ENCODE measurements at regions not wholly inside any gene's neighbourhood (a gene's known extent, or its start where the extent isn't known, plus 50 kb on each side); places are given as distances from the start of the nearest gene placed in this dataset.
"Not testable (repeated sequence)": the region's sequence is repeated elsewhere in the genome, so short reads cannot be mapped to it uniquely, and the experiment has no call there.

DNA sequence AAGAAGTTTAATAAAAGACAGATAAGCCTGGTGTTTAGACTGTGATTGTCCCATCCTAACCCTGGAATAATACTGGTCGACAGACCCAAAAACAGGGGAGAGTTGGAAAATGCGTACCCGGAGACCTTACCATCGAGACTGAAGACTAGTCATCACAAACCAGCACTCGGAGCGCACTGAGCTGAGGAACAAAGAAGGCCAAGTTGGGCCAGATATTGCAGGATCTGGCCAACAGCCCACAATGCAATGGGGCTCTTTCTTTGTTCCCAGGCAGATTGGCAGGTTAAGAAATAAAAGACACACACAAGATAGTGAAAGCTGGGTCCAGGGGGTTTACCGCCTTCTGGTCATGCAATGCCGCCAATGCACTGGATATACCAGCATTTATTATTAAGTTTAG, 188.7 kb upstream of the RAI14 start:
- Histone ChIP-seq H3K4me3 (replicated peaks in 1 of 3; ENCODE audit: low read depth in 2 of 3, low read length in 3 of 3) (no peak overlapping the region), H3K27ac (ENCODE audit: low read depth in 1 of 2, low read length in 2 of 2) (no peak overlapping the region), H3K9ac (ENCODE audit: insufficient read depth, low read length, poor library complexity, severe bottlenecking) (no peak overlapping the region), H2AFZ (ENCODE audit: insufficient read depth, low read depth, low read length, poor library complexity, severe bottlenecking) (no peak overlapping the region), H4K20me1 (ENCODE audit: insufficient read depth, low read length) (no peaks in the 10 kb centered on the region), H3K9me3 (replicated peaks in 1 of 2; ENCODE audit: control insufficient read depth in 1 of 2, insufficient read depth in 1 of 2, low read length in 2 of 2) (peaks cover 0 to 8% of the 10 kb centered on the region in 2 donors), H3K79me2 (ENCODE audit: insufficient read depth, low read length) (no peaks in the 10 kb centered on the region), H3K27me3 (ENCODE audit: control insufficient read depth in 2 of 2, insufficient read depth in 2 of 2, low read length in 2 of 2) (no peaks in the 10 kb centered on the region), H3K36me3 (replicated peaks in 1 of 2; ENCODE audit: control insufficient read depth in 1 of 2, insufficient read depth in 2 of 2, low read length in 2 of 2) (no peaks in the 10 kb centered on the region), H3K4me1 (ENCODE audit: control insufficient read depth in 1 of 2, insufficient read depth in 2 of 2, low read length in 2 of 2) (no peaks in the 10 kb centered on the region), H3K4me2 (replicated peaks; ENCODE audit: extremely low read depth, low read length, poor library complexity, severe bottlenecking) (no peak overlapping the region)
- Mint-ChIP-seq H3K36me3 (no peaks in the 10 kb centered on the region), H3K9me3 (peaks cover 0 to 18% (median 2%) of the 10 kb centered on the region in 7 donors), H3K4me1 (peaks cover 4% of the 10 kb centered on the region), H3K27me3 (ENCODE audit: low read depth in 3 of 3) (peaks cover 1 to 10% (median 3%) of the 10 kb centered on the region in 3 donors), H3K27ac (no peak overlapping the region), H3K4me3 (no peak overlapping the region)
- WGBS (ENCODE audit: insufficient coverage), result 90% methylated on average over 5 of the region's 8 CpGs
- TF ChIP-seq, protein P1, sequence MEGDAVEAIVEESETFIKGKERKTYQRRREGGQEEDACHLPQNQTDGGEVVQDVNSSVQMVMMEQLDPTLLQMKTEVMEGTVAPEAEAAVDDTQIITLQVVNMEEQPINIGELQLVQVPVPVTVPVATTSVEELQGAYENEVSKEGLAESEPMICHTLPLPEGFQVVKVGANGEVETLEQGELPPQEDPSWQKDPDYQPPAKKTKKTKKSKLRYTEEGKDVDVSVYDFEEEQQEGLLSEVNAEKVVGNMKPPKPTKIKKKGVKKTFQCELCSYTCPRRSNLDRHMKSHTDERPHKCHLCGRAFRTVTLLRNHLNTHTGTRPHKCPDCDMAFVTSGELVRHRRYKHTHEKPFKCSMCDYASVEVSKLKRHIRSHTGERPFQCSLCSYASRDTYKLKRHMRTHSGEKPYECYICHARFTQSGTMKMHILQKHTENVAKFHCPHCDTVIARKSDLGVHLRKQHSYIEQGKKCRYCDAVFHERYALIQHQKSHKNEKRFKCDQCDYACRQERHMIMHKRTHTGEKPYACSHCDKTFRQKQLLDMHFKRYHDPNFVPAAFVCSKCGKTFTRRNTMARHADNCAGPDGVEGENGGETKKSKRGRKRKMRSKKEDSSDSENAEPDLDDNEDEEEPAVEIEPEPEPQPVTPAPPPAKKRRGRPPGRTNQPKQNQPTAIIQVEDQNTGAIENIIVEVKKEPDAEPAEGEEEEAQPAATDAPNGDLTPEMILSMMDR (IDR thresholded peaks at IDR 0.05), result no peak
- DNase-seq, result no peak
- intact Hi-C loops (cut with micrococcal nuclease), result loop anchor here in 1 of 2 donors (10.0 kb wide), 1 partner anchor 1033 kb away; no protein-coding TSS in a partner anchor

DNA sequence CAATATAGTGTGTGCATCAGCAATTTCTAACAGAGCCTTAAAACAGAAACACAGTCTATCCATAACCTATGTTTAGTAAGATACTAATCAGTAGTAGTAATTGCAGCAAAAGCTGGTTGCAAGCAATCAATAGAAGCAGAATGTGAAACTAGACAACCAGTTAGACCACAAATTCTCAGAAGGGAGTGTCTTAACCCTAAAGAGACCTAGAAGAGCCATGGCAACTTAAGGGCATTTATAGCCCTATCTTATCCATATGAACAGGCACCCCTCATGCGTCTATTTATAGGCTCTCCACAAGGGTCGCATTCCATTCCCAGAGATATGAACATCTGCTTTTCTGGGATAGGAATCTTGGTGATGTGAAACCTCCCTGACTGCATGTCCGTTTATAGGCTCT, 188.1 kb upstream of the RAI14 start:
- H3K27ac Mint-ChIP-seq; H3K4me2 ChIP-seq (replicated peaks; ENCODE audit: extremely low read depth, low read length, poor library complexity, severe bottlenecking); H3K4me1 Mint-ChIP-seq; H3K4me1 ChIP-seq (ENCODE audit: control insufficient read depth in 1 of 2, insufficient read depth in 2 of 2, low read length in 2 of 2); H3K9ac ChIP-seq (ENCODE audit: insufficient read depth, low read length, poor library complexity, severe bottlenecking); H3K27ac ChIP-seq (ENCODE audit: low read depth in 1 of 2, low read length in 2 of 2); H3K27me3 ChIP-seq (ENCODE audit: control insufficient read depth in 2 of 2, insufficient read depth in 2 of 2, low read length in 2 of 2); H3K36me3 ChIP-seq (replicated peaks in 1 of 2; ENCODE audit: control insufficient read depth in 1 of 2, insufficient read depth in 2 of 2, low read length in 2 of 2); H3K27me3 Mint-ChIP-seq (ENCODE audit: low read depth in 3 of 3); DNase-seq; H3K4me3 ChIP-seq (replicated peaks in 1 of 3; ENCODE audit: low read depth in 2 of 3, low read length in 3 of 3); H4K20me1 ChIP-seq (ENCODE audit: insufficient read depth, low read length); H3K4me3 Mint-ChIP-seq; H2AFZ ChIP-seq (ENCODE audit: insufficient read depth, low read depth, low read length, poor library complexity, severe bottlenecking); H3K36me3 Mint-ChIP-seq; H3K79me2 ChIP-seq (ENCODE audit: insufficient read depth, low read length); H3K9me3 ChIP-seq (replicated peaks in 1 of 2; ENCODE audit: control insufficient read depth in 1 of 2, insufficient read depth in 1 of 2, low read length in 2 of 2): not testable (repeated sequence)
- WGBS (ENCODE audit: insufficient coverage), result no CpG with 5 or more reads among the region's 3 CpGs
- H3K9me3 Mint-ChIP-seq, result peaks cover 0 to 18% (median 2%) of the 10 kb centered on the region in 7 donors
- intact Hi-C loops (cut with micrococcal nuclease), result loop anchor here in 1 of 2 donors (10.0 kb wide), 1 partner anchor 1033 kb away; no protein-coding TSS in a partner anchor

Measured in CD14-positive monocyte (primary cell).